HG03196 (cell line): ENCODE measurements at regions not wholly inside any gene's neighbourhood (a gene's known extent, or its start where the extent isn't known, plus 50 kb on each side); places are given as distances from the start of the nearest gene placed in this dataset.
"Not testable (repeated sequence)": the region's sequence is repeated elsewhere in the genome, so short reads cannot be mapped to it uniquely, and the experiment has no call there.

ENCODE experiments used
- ATAC-seq: cut with Tn5 transposase; IDR thresholded peaks from one replicate; pipeline ENCODE4 v1.9.1; 2021; ENCODE audit not compliant: unreplicated experiment

- ATAC-seq: no peak
Observed at GRCh38 chr10:45241865-45242520, 73.4 kb downstream of the OR13A1 start.

GRCh38 chr10:45243261-45243660, 72.1 kb downstream of the OR13A1 start:
- ATAC-seq: no peak

- no peak for ATAC-seq
Observed at GRCh38 chr10:45246522-45246921, 68.9 kb downstream of the OR13A1 start.

GRCh38 chr10:45249978-45250693, 65.3 kb downstream of the OR13A1 start:
- ATAC-seq: peak; percentile 82

GRCh38 chr10:45250694-45251075, 64.7 kb downstream of the OR13A1 start:
- not testable (repeated sequence) for ATAC-seq
